ENCODE measurements at regions not wholly inside any gene's neighbourhood (a gene's known extent, or its start where the extent isn't known, plus 50 kb on each side); places are given as distances from the start of the nearest gene placed in this dataset.
"Not testable (repeated sequence)": the region's sequence is repeated elsewhere in the genome, so short reads cannot be mapped to it uniquely, and the experiment has no call there.

- Histone ChIP-seq H3K9me3 (no peaks in the 10 kb centered on the region), H3K4me3 (no peak overlapping the region), H3K4me1 (no peaks in the 10 kb centered on the region), H3K36me3 (no peaks in the 10 kb centered on the region), H3K27me3 (no peaks in the 10 kb centered on the region), H3K27ac (no peak overlapping the region)
- ATAC-seq (peak; percentile 29), DNase-seq (no peak)
- TF ChIP-seq CTCF (IDR thresholded peaks at IDR 0.05): no peak
- intact Hi-C loops (cut with DNase I): no loop called here
Observed at GRCh38 chr6:47420394-47421371, 56.9 kb upstream of the CD2AP start.

GRCh38 chr6:47423079-47423478, 54.5 kb upstream of the CD2AP start:
- no peaks in the 10 kb centered on the region for H3K36me3 ChIP-seq
- ATAC-seq (no peak), DNase-seq (no peak)
- no peaks in the 10 kb centered on the region for H3K9me3 ChIP-seq
- H3K27ac ChIP-seq: no peak overlapping the region
- no peaks in the 10 kb centered on the region for H3K27me3 ChIP-seq
- H3K4me1 ChIP-seq: no peaks in the 10 kb centered on the region
- H3K4me3 ChIP-seq: no peak overlapping the region
- intact Hi-C loops (cut with DNase I): no loop called here
- no peak for TF ChIP-seq CTCF (IDR thresholded peaks at IDR 0.05)

GRCh38 chr6:47424436-47424836, 53.2 kb upstream of the CD2AP start:
- Histone ChIP-seq H3K27me3 (no peaks in the 10 kb centered on the region), H3K4me3 (no peak overlapping the region), H3K4me1 (no peaks in the 10 kb centered on the region), H3K36me3 (no peaks in the 10 kb centered on the region), H3K27ac (no peak overlapping the region), H3K9me3 (no peaks in the 10 kb centered on the region)
- no peak for DNase-seq
- intact Hi-C loops (cut with DNase I): no loop called here
- ATAC-seq: no peak
- no peak for TF ChIP-seq CTCF (IDR thresholded peaks at IDR 0.05)

- H3K27me3 ChIP-seq; DNase-seq; H3K4me3 ChIP-seq; ATAC-seq; H3K36me3 ChIP-seq; H3K27ac ChIP-seq; intact Hi-C loops (cut with DNase I); H3K9me3 ChIP-seq; H3K4me1 ChIP-seq: not testable (repeated sequence)
Observed at GRCh38 chr6:47425724-47426123, 51.9 kb upstream of the CD2AP start.

- intact Hi-C loops (cut with DNase I): no loop called here
- TF ChIP-seq CTCF (IDR thresholded peaks at IDR 0.05): no peak
Observed at GRCh38 chr6:47426524-47427302, 50.9 kb upstream of the CD2AP start.

GRCh38 chr6:47427680-47428079, 49.9 kb upstream of the CD2AP start:
- intact Hi-C loops (cut with DNase I): no loop called here
- Histone ChIP-seq H3K4me3 (no peak overlapping the region), H3K9me3 (no peaks in the 10 kb centered on the region), H3K27me3 (no peaks in the 10 kb centered on the region), H3K4me1 (no peaks in the 10 kb centered on the region), H3K27ac (no peak overlapping the region), H3K36me3 (no peaks in the 10 kb centered on the region)
- ATAC-seq (no peak), DNase-seq (no peak)
- no peak for TF ChIP-seq CTCF (IDR thresholded peaks at IDR 0.05)

More at GRCh38 chr6:47426524-47427302, 50.9 kb upstream of the CD2AP start:
- ATAC-seq (no peak), DNase-seq (no peak)
- Histone ChIP-seq H3K4me1 (no peaks in the 10 kb centered on the region), H3K27ac (no peak overlapping the region), H3K36me3 (no peaks in the 10 kb centered on the region), H3K4me3 (no peak overlapping the region), H3K27me3 (no peaks in the 10 kb centered on the region), H3K9me3 (no peaks in the 10 kb centered on the region)

Measured in upper lobe of right lung (tissue), 1 donor.